ENCODE measurements at regions not wholly inside any gene's neighbourhood (a gene's known extent, or its start where the extent isn't known, plus 50 kb on each side); places are given as distances from the start of the nearest gene placed in this dataset.

DNA sequence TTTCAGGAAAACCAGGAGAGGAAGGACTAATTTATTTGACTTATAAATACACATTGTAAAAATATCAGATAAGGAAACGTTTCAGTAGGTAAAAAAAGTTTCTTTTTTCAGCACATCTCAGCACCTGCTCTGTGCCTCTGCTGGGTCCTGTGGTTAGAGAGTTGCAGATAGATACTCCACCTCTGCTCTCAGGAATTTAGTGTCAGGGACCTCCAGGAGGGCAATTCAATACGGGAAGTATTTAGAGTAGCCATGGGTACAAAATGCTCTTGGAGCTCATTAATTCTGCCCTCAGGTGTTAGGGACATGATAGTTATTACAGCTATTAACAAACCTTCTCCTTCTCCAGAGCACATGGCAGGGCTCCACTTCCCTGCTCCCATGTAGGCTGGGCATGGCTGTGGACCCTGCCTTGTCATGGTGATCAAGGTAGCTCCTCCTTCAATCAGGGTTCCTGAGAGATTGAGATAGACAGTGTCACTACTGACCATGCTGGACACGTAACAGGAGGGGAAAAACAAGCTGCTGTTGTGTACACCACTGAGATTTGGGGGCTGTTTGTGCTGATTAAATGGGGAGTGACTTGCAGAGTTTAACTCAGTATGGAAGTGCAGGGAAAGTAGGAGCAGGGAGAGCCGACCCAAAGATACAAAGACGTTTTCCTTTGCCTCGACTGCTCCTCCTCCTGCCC lies 185.6 kb upstream of the COPS8 start:
- Histone ChIP-seq H3K36me3 (ENCODE audit: insufficient read depth, low read length) (no peaks in the 10 kb centered on the region), H3K79me2 (ENCODE audit: control insufficient read depth, insufficient read depth, low read length, unreplicated experiment) (no peaks in the 10 kb centered on the region), H2AFZ (ENCODE audit: low read length, unreplicated experiment) (no peak overlapping the region), H3K4me1 (ENCODE audit: control insufficient read depth, insufficient read depth, low read length, unreplicated experiment) (no peaks in the 10 kb centered on the region), H3K27ac (ENCODE audit: low read depth, low read length) (no peak overlapping the region), H3K4me3 (ENCODE audit: low read depth, low read length) (no peak overlapping the region), H3K27me3 (ENCODE audit: insufficient read depth, low read length) (peaks cover 58% of the 10 kb centered on the region)

DNA sequence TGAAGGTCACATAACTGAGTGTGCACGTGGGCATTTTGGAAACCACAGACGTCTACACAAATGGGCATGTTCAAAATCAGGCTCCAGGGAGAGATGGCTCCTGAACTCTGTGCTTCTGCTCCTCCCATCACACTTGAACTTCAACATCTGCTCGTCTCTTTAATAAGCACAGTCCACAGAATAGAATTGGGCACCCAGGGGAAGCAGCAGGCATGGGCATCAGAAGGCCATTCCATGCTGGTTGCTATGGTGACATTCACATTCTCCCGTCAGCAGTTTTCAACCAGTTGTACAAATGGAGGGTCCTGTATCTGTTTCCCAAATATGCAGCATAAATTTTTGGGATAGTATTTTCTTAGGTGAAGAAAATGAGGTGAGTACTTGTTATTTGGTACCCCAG lies 183.7 kb upstream of the COPS8 start:
- Histone ChIP-seq H2AFZ (ENCODE audit: low read length, unreplicated experiment) (no peak overlapping the region), H3K4me3 (ENCODE audit: low read depth, low read length) (no peak overlapping the region), H3K4me1 (ENCODE audit: control insufficient read depth, insufficient read depth, low read length, unreplicated experiment) (no peaks in the 10 kb centered on the region), H3K36me3 (ENCODE audit: insufficient read depth, low read length) (no peaks in the 10 kb centered on the region), H3K79me2 (ENCODE audit: control insufficient read depth, insufficient read depth, low read length, unreplicated experiment) (no peaks in the 10 kb centered on the region), H3K27ac (ENCODE audit: low read depth, low read length) (no peak overlapping the region), H3K27me3 (ENCODE audit: insufficient read depth, low read length) (peaks cover 63% of the 10 kb centered on the region)

DNA sequence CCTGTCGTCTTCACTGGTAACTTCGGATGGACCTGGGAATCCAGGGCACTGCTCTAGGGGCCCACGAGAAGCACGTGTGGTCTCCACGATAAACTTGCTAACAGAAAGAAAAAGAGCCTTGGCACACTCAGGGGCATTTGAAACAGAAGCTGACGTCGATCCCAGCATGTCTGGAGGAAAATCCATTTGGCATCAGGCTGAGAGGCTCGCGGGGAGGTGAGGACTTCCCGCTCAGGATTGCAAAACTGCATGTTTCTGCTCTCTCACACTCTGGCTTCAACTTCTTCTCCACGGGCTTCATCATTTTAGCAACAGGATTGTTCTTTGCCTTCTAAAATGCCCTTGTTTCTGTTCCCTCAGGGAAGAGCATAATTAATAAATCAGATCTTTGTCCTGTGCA lies 181.7 kb upstream of the COPS8 start:
- H2AFZ ChIP-seq (ENCODE audit: low read length, unreplicated experiment) = no peak overlapping the region
- H3K4me1 ChIP-seq (ENCODE audit: control insufficient read depth, insufficient read depth, low read length, unreplicated experiment) = no peaks in the 10 kb centered on the region
- no peaks in the 10 kb centered on the region for H3K79me2 ChIP-seq (ENCODE audit: control insufficient read depth, insufficient read depth, low read length, unreplicated experiment)
- H3K27me3 ChIP-seq (ENCODE audit: insufficient read depth, low read length) = peaks cover 70% of the 10 kb centered on the region
- no peak overlapping the region for H3K4me3 ChIP-seq (ENCODE audit: low read depth, low read length)
- no peak overlapping the region for H3K27ac ChIP-seq (ENCODE audit: low read depth, low read length)
- H3K36me3 ChIP-seq (ENCODE audit: insufficient read depth, low read length) = no peaks in the 10 kb centered on the region

- no peak overlapping the region for H2AFZ ChIP-seq (ENCODE audit: low read length, unreplicated experiment)
These were observed 181.1 kb upstream of the COPS8 start for GRCh38 chr2:236904389-236905263.

DNA sequence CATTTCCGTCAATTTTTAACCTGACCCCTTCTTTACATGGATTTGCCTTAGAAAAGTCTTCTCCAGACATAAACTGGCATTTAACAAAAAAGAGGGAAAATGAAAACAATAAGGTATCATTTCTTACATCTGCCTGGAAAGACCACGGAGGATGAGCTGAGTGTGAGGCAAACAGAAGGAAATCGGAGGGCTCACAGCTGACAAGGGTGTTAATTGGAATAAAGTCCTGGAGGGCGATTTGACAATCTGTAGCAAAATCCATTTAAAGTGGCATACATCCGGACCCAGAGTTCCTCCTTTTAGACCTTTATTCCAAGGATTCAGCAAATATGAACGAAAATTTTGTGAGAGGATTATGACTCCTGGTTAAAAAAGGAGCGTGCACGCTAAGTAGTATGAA lies 179.7 kb upstream of the COPS8 start:
- Histone ChIP-seq H3K36me3 (ENCODE audit: insufficient read depth, low read length) (no peaks in the 10 kb centered on the region), H2AFZ (ENCODE audit: low read length, unreplicated experiment) (no peak overlapping the region), H3K4me3 (ENCODE audit: low read depth, low read length) (no peak overlapping the region), H3K4me1 (ENCODE audit: control insufficient read depth, insufficient read depth, low read length, unreplicated experiment) (no peaks in the 10 kb centered on the region), H3K79me2 (ENCODE audit: control insufficient read depth, insufficient read depth, low read length, unreplicated experiment) (no peaks in the 10 kb centered on the region), H3K27ac (ENCODE audit: low read depth, low read length) (no peak overlapping the region), H3K27me3 (ENCODE audit: insufficient read depth, low read length) (peaks cover 55% of the 10 kb centered on the region)

More at GRCh38 chr2:236904389-236905263, 181.1 kb upstream of the COPS8 start:
- H3K4me3 ChIP-seq (ENCODE audit: low read depth, low read length) = no peak overlapping the region
- no peaks in the 10 kb centered on the region for H3K36me3 ChIP-seq (ENCODE audit: insufficient read depth, low read length)
- peaks cover 67% of the 10 kb centered on the region for H3K27me3 ChIP-seq (ENCODE audit: insufficient read depth, low read length)
- no peaks in the 10 kb centered on the region for H3K4me1 ChIP-seq (ENCODE audit: control insufficient read depth, insufficient read depth, low read length, unreplicated experiment)
- H3K27ac ChIP-seq (ENCODE audit: low read depth, low read length) = no peak overlapping the region
- no peaks in the 10 kb centered on the region for H3K79me2 ChIP-seq (ENCODE audit: control insufficient read depth, insufficient read depth, low read length, unreplicated experiment)

DNA sequence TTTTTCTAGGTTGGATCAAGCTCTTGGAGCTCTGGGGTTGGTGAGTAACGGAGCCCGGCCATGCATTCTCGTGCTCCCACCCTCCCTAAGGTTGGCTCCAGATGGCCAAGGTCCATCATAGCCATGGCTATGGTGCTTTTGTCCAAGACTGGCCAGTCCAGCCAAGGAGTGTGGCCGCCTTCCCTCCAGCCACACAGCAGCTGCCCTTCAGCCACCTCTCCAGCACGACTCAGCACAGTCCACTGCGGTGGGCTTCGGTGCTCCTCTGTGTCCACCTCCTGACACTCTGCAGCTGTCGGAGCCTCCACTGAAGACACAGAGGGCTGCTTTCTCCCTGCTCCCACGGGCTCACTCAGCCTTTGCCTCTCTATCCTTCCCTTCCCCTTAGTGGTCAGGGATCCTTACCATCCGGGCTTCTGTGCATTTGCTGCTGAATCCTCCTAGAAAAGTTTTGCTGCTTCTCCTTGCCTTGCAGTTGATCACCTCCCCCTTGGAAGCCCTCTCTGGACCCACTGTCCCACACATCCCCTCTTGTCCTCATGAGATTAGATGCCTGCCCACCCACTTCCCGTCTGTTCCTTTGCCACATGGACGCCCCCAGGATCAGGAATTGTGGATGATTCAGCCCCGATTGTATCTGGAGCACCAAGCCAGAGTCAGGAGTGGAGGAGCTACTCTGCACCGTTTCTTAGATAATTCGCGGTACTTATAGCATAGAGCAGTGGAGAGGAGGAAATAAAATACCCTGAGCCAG lies 177.1 kb upstream of the COPS8 start:
- Histone ChIP-seq H3K36me3 (ENCODE audit: insufficient read depth, low read length) (no peaks in the 10 kb centered on the region), H3K79me2 (ENCODE audit: control insufficient read depth, insufficient read depth, low read length, unreplicated experiment) (no peaks in the 10 kb centered on the region), H2AFZ (ENCODE audit: low read length, unreplicated experiment) (no peak overlapping the region), H3K4me3 (ENCODE audit: low read depth, low read length) (no peak overlapping the region), H3K27ac (ENCODE audit: low read depth, low read length) (no peak overlapping the region), H3K27me3 (ENCODE audit: insufficient read depth, low read length) (peaks cover 38% of the 10 kb centered on the region), H3K4me1 (ENCODE audit: control insufficient read depth, insufficient read depth, low read length, unreplicated experiment) (no peaks in the 10 kb centered on the region)

GRCh38 chr2:236909193-236909504 lies 176.5 kb upstream of the COPS8 start:
- Histone ChIP-seq H3K4me3 (ENCODE audit: low read depth, low read length) (no peak overlapping the region), H3K27ac (ENCODE audit: low read depth, low read length) (no peak overlapping the region), H3K4me1 (ENCODE audit: control insufficient read depth, insufficient read depth, low read length, unreplicated experiment) (no peaks in the 10 kb centered on the region), H3K79me2 (ENCODE audit: control insufficient read depth, insufficient read depth, low read length, unreplicated experiment) (no peaks in the 10 kb centered on the region), H3K27me3 (ENCODE audit: insufficient read depth, low read length) (peaks cover 33% of the 10 kb centered on the region), H3K36me3 (ENCODE audit: insufficient read depth, low read length) (no peaks in the 10 kb centered on the region), H2AFZ (ENCODE audit: low read length, unreplicated experiment) (no peak overlapping the region)

GRCh38 chr2:236909802-236910201 lies 175.9 kb upstream of the COPS8 start:
- Histone ChIP-seq H2AFZ (ENCODE audit: low read length, unreplicated experiment) (no peak overlapping the region), H3K27ac (ENCODE audit: low read depth, low read length) (no peak overlapping the region), H3K4me1 (ENCODE audit: control insufficient read depth, insufficient read depth, low read length, unreplicated experiment) (no peaks in the 10 kb centered on the region), H3K27me3 (ENCODE audit: insufficient read depth, low read length) (peaks cover 27% of the 10 kb centered on the region; the same call in 1 of the 2 replicates), H3K36me3 (ENCODE audit: insufficient read depth, low read length) (no peaks in the 10 kb centered on the region), H3K4me3 (ENCODE audit: low read depth, low read length) (no peak overlapping the region), H3K79me2 (ENCODE audit: control insufficient read depth, insufficient read depth, low read length, unreplicated experiment) (no peaks in the 10 kb centered on the region)

DNA sequence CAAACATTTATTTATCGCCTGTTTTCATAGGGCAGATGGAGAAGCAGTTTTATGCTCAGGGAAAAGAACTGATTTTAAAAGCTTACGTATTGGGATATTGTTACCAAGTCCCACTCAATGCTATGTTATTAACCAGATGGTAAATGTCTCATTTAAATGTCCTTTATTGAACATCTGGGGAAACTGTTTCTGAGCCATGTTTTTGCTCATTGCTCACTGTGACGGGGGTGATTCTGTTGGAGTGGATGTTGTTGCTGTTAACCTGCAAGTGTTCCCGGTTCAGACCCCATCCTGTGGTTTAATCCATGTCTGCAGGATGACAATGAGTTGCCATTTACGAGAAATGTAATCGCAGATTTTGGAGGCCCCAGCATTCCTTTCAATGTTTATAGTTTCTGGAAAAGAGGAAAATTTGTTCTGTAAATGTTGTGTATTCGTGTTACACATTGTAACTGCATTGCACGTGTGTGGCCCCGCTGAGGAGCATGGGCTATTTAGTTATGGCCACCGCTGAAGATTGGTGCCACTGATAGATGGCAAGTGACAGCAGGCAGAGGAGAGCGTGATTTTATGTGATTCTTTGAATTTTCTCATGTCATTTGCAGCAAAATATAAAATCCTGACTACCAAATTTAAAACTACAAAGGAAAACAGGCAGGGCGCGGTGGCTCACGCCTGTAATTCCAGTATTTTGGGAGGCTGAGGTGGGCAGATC lies 174.8 kb upstream of the COPS8 start:
- Histone ChIP-seq H3K27me3 (ENCODE audit: insufficient read depth, low read length) (peaks cover 21% of the 10 kb centered on the region; the same call in 1 of the 2 replicates), H3K79me2 (ENCODE audit: control insufficient read depth, insufficient read depth, low read length, unreplicated experiment) (no peaks in the 10 kb centered on the region), H3K4me1 (ENCODE audit: control insufficient read depth, insufficient read depth, low read length, unreplicated experiment) (no peaks in the 10 kb centered on the region), H2AFZ (ENCODE audit: low read length, unreplicated experiment) (no peak overlapping the region), H3K36me3 (ENCODE audit: insufficient read depth, low read length) (no peaks in the 10 kb centered on the region), H3K27ac (ENCODE audit: low read depth, low read length) (no peak overlapping the region), H3K4me3 (ENCODE audit: low read depth, low read length) (no peak overlapping the region)
